Smooth muscle cell (in vitro differentiated cells): ENCODE measurements at regions not wholly inside any gene's neighbourhood (a gene's known extent, or its start where the extent isn't known, plus 50 kb on each side); places are given as distances from the start of the nearest gene placed in this dataset.

ENCODE experiments used
- DNase-seq: peaks from one replicate; lab custom pipeline; 2025; ENCODE audit not compliant: unreplicated experiment; lab: John Stamatoyannopoulos, UW
- H2AFZ ChIP-seq: fragments of 200-600 bp; sonication (generic); 2 replicates; pipeline ENCODE4 v1.6.0; 2016; ENCODE audit warnings: antibody characterized with exemption, low read depth, mild to moderate bottlenecking
- H3F3A ChIP-seq: fragments of 200-600 bp; sonication (generic); 2 replicates; pipeline ENCODE4 v1.6.0; 2017; ENCODE audit warnings: antibody characterized with exemption, low read depth
- H3K27ac ChIP-seq: fragments of 200-600 bp; sonication (generic); 2 replicates; pipeline ENCODE4 v1.5.1; 2016; ENCODE audit warnings: low read depth, mild to moderate bottlenecking
- H3K27me3 ChIP-seq: fragments of 200-600 bp; sonication (generic); 2 replicates; pipeline ENCODE4 v1.6.1; 2016; ENCODE audit warnings: low read depth, mild to moderate bottlenecking
- H3K36me3 ChIP-seq: fragments of 200-600 bp; sonication (generic); 2 replicates; pipeline ENCODE4 v1.5.1; 2016; ENCODE audit warnings: low read depth
- H3K4me1 ChIP-seq: fragments of 200-600 bp; sonication (generic); 2 replicates; pipeline ENCODE4 v1.5.1; 2016; ENCODE audit warnings: low read depth
- H3K4me2 ChIP-seq: fragments of 200-600 bp; sonication (generic); 2 replicates; pipeline ENCODE4 v1.6.0; 2016; ENCODE audit warnings: mild to moderate bottlenecking
- H3K4me3 ChIP-seq: fragments of 200-600 bp; sonication (generic); 2 replicates; pipeline ENCODE4 v1.5.1; 2016; ENCODE audit warnings: mild to moderate bottlenecking
- H3K79me2 ChIP-seq: fragments of 200-600 bp; sonication (generic); 2 replicates; pipeline ENCODE4 v1.6.0; 2016; ENCODE audit warnings: low read depth, mild to moderate bottlenecking
- H3K9ac ChIP-seq: fragments of 200-600 bp; sonication (generic); 2 replicates; pipeline ENCODE4 v1.6.0; 2016; ENCODE audit warnings: low read depth
- H3K9me3 ChIP-seq: fragments of 200-600 bp; sonication (generic); replicated peaks from 2 replicates; pipeline ENCODE4 v1.5.1; 2016; ENCODE audit warnings: low read depth
- H4K20me1 ChIP-seq: fragments of 200-600 bp; sonication (generic); 2 replicates; pipeline ENCODE4 v1.6.0; 2016; ENCODE audit warnings: low read depth
- CTCF ChIP-seq: fragments of 200-600 bp; sonication (generic); IDR thresholded peaks from 2 replicates; pipeline ENCODE4 v1.5.1; 2017; ENCODE audit warnings: borderline replicate concordance, mild to moderate bottlenecking, antibody characterized with exemption; ENCODE audit not compliant: insufficient read depth, poor library complexity, severe bottlenecking
- WGBS: methylation state at CpG from one replicate; pipeline ENCODE4 v1.1.7; 2016; ENCODE audit warnings: low lambda C conversion rate; 5-methylcytosine and 5-hydroxymethylcytosine counted together

DNA sequence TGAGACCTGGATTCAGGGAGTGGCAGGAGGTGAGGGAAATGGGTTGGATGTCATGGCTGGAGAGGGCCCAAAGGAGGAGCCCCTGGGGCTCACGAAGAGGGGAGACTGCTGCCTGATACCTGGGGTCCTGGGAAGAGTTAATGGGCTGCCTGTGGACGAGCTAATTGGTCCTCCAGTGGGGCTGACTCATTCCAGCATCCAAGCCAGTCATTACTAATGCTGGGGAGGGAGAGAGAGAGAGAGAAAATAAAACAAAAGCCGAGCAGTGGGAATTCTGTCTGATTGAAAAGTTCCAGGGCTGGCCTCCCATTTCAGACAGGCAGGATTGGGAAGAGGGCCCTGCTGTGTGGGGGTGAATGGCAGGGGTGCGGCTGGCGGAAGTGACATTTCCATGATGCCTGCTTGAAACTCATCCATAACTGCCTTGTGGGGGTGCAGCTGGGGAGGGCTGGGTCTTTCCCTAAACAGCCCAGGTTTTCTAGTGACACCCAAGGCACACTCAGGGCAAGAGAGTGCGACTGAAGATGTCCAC lies 297.8 kb downstream of the RPS24 start:
- peaks cover 4% of the 10 kb centered on the region for H3K9me3 ChIP-seq
- no peaks in the 10 kb centered on the region for H3K36me3 ChIP-seq
- peaks cover 9% of the 10 kb centered on the region for H3K4me1 ChIP-seq
- H3K9ac ChIP-seq = no peak overlapping the region
- H3K79me2 ChIP-seq = no peaks in the 10 kb centered on the region
- H3K27me3 ChIP-seq = no peaks in the 10 kb centered on the region
- TF ChIP-seq CTCF = no peak
- H4K20me1 ChIP-seq = no peaks in the 10 kb centered on the region
- H2AFZ ChIP-seq = no peak overlapping the region
- no peak for DNase-seq
- no peak overlapping the region for H3K4me3 ChIP-seq
- H3K27ac ChIP-seq = peak overlapping the region; percentile 44
- peak overlapping the region; percentile 56 for H3K4me2 ChIP-seq
- no peaks in the 10 kb centered on the region for H3F3A ChIP-seq
- WGBS = 24% methylated on average over 6 of the region's 6 CpGs

DNA sequence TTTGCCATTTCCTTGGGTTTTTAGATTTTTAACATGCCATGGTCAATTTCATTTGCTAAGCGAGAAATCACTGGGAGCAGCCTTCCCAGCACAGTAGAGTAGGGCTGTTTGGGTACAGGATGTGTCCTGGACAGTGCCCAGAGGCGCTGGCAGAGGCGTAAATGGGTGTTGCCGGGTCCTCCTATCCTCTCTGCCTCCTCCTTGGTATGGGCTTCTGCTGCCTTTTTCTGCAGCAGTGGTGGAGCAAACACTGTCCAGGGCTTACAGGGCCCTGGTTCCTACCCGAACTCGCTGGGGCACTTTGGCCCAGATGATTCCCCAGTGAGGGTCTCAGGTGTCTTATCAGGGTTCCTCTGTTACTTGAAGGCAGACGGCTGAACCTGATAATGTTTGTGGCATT lies 298.3 kb downstream of the RPS24 start:
- Histone ChIP-seq H2AFZ (no peak overlapping the region), H3K9ac (no peak overlapping the region), H3F3A (no peaks in the 10 kb centered on the region), H3K36me3 (no peaks in the 10 kb centered on the region), H3K4me1 (peaks cover 9% of the 10 kb centered on the region), H3K4me3 (no peak overlapping the region), H3K4me2 (no peak overlapping the region), H4K20me1 (no peaks in the 10 kb centered on the region), H3K27ac (peak overlapping the region; percentile 44), H3K9me3 (no peaks in the 10 kb centered on the region), H3K79me2 (no peaks in the 10 kb centered on the region), H3K27me3 (no peaks in the 10 kb centered on the region)
- WGBS = 85% methylated on average over 7 of the region's 7 CpGs
- DNase-seq = no peak
- TF ChIP-seq CTCF = no peak

DNA sequence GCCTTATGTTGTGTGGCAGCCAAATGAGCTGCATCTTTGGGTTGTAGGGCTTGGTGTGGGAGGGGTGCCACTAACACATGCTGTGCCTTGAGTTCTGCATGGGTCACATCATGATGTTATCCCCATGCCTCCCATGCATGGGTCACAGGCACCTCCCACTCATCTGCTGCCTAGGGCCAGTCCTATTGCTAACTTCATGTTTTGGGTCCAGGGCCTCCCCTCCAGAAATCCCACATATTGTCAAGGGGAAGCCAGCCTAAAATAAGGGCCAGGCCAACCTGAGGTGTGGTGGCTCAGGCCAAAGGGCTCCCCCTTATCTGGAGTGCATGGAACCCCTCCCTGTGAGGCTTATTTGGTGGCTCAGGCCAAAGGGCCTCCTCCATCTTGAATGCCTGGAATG lies 299.0 kb downstream of the RPS24 start:
- H3K4me1 ChIP-seq = peaks cover 9% of the 10 kb centered on the region
- no peaks in the 10 kb centered on the region for H3K9me3 ChIP-seq
- H2AFZ ChIP-seq = no peak overlapping the region
- no peak overlapping the region for H3K9ac ChIP-seq
- no peaks in the 10 kb centered on the region for H3K27me3 ChIP-seq
- H3F3A ChIP-seq = no peaks in the 10 kb centered on the region
- no peak overlapping the region for H3K27ac ChIP-seq
- no peak for TF ChIP-seq CTCF
- no peak overlapping the region for H3K4me3 ChIP-seq
- H3K79me2 ChIP-seq = no peaks in the 10 kb centered on the region
- no peaks in the 10 kb centered on the region for H4K20me1 ChIP-seq
- no peak for DNase-seq
- no peaks in the 10 kb centered on the region for H3K36me3 ChIP-seq
- H3K4me2 ChIP-seq = no peak overlapping the region

GRCh38 chr10:78333362-78334143 lies 299.9 kb downstream of the RPS24 start:
- 83% methylated on average over 9 of the region's 9 CpGs for WGBS
- Histone ChIP-seq H3K4me3 (no peak overlapping the region), H4K20me1 (no peaks in the 10 kb centered on the region), H3K9ac (no peak overlapping the region), H3K27me3 (no peaks in the 10 kb centered on the region), H3F3A (no peaks in the 10 kb centered on the region), H3K4me1 (peaks cover 9% of the 10 kb centered on the region), H3K9me3 (no peaks in the 10 kb centered on the region), H3K4me2 (no peak overlapping the region), H3K36me3 (no peaks in the 10 kb centered on the region), H2AFZ (no peak overlapping the region), H3K27ac (no peak overlapping the region), H3K79me2 (no peaks in the 10 kb centered on the region)
- no peak for DNase-seq
- TF ChIP-seq CTCF = no peak
